ENCODE measurements at regions not wholly inside any gene's neighbourhood (a gene's known extent, or its start where the extent isn't known, plus 50 kb on each side); places are given as distances from the start of the nearest gene placed in this dataset.
A peak's percentile ranks its signal among the peaks of the same experiment; 100 is the strongest.
"Not testable (repeated sequence)": the region's sequence is repeated elsewhere in the genome, so short reads cannot be mapped to it uniquely, and the experiment has no call there.

- POLR2A ChIA-PET; H3K27me3 ChIP-seq (ENCODE audit: control insufficient read depth in 2 of 2, insufficient read depth in 2 of 2, low read length in 2 of 2); H3K27me3 Mint-ChIP-seq; H3K9me3 Mint-ChIP-seq; CTCF ChIA-PET; H3K9me3 ChIP-seq (ENCODE audit: control insufficient read depth in 2 of 3, low read length in 3 of 3); H3K36me3 ChIP-seq (ENCODE audit: control insufficient read depth in 2 of 3, insufficient read depth in 3 of 3, low read length in 3 of 3); DNase-seq; intact Hi-C loops (cut with micrococcal nuclease); H3K4me3 Mint-ChIP-seq; H3K4me3 ChIP-seq (ENCODE audit: low read length): not testable (repeated sequence)
- Mint-ChIP-seq H3K4me1 (peaks cover 0 to 32% (median 4%) of the 10 kb centered on the region in 7 donors), H3K36me3 (peaks cover 0 to 17% (median 0%) of the 10 kb centered on the region in 5 donors), H3K27ac (peak overlapping the region in 1 of 9 donors; percentile 56)
- Histone ChIP-seq H3K4me1 (ENCODE audit: control insufficient read depth in 2 of 2, insufficient read depth in 2 of 2, low read length in 2 of 2) (peaks cover 14 to 18% of the 10 kb centered on the region in 2 donors), H3K27ac (ENCODE audit: low read depth, low read length) (peak overlapping the region; percentile 51)
- ATAC-seq, result peak; percentile 66
Measured at GRCh38 chr2:111424176-111424575, 303.5 kb downstream of the BCL2L11 start.

GRCh38 chr2:111424851-111425309, 304.2 kb downstream of the BCL2L11 start:
- peak overlapping the region; percentile 51 for H3K27ac ChIP-seq (ENCODE audit: low read depth, low read length)
- peak overlapping the region in 5 of 9 donors; percentile 67 to 87 (median 79) for H3K27ac Mint-ChIP-seq

GRCh38 chr2:111425789-111426201, 305.1 kb downstream of the BCL2L11 start:
- ATAC-seq; intact Hi-C loops (cut with micrococcal nuclease); H3K4me3 Mint-ChIP-seq; H3K27ac ChIP-seq (ENCODE audit: low read depth, low read length); H3K9me3 ChIP-seq (ENCODE audit: control insufficient read depth in 2 of 3, low read length in 3 of 3); H3K36me3 ChIP-seq (ENCODE audit: control insufficient read depth in 2 of 3, insufficient read depth in 3 of 3, low read length in 3 of 3); H3K27me3 ChIP-seq (ENCODE audit: control insufficient read depth in 2 of 2, insufficient read depth in 2 of 2, low read length in 2 of 2); CTCF ChIA-PET; H3K27me3 Mint-ChIP-seq; POLR2A ChIA-PET; H3K4me3 ChIP-seq (ENCODE audit: low read length); H3K9me3 Mint-ChIP-seq; DNase-seq: not testable (repeated sequence)
- peaks cover 0 to 29% (median 4%) of the 10 kb centered on the region in 7 donors for H3K4me1 Mint-ChIP-seq
- H3K27ac Mint-ChIP-seq, result peak overlapping the region in 5 of 9 donors; percentile 48 to 81 (median 65)
- H3K36me3 Mint-ChIP-seq, result peaks cover 0 to 16% (median 0%) of the 10 kb centered on the region in 5 donors
- H3K4me1 ChIP-seq (ENCODE audit: control insufficient read depth in 2 of 2, insufficient read depth in 2 of 2, low read length in 2 of 2), result peaks cover 14 to 18% of the 10 kb centered on the region in 2 donors

More at GRCh38 chr2:111424851-111425309, 304.2 kb downstream of the BCL2L11 start:
- DNase-seq (peak in 7 of 9 donors; percentile 20 to 68 (median 30)), ATAC-seq (peak; percentile 86)
- H3K4me3 ChIP-seq (ENCODE audit: low read length); H3K27me3 Mint-ChIP-seq; H3K4me3 Mint-ChIP-seq; H3K9me3 ChIP-seq (ENCODE audit: control insufficient read depth in 2 of 3, low read length in 3 of 3); H3K9me3 Mint-ChIP-seq; intact Hi-C loops (cut with micrococcal nuclease); H3K36me3 ChIP-seq (ENCODE audit: control insufficient read depth in 2 of 3, insufficient read depth in 3 of 3, low read length in 3 of 3); CTCF ChIA-PET; POLR2A ChIA-PET; H3K27me3 ChIP-seq (ENCODE audit: control insufficient read depth in 2 of 2, insufficient read depth in 2 of 2, low read length in 2 of 2): not testable (repeated sequence)
- H3K4me1 Mint-ChIP-seq, result peaks cover 0 to 34% (median 4%) of the 10 kb centered on the region in 7 donors
- H3K4me1 ChIP-seq (ENCODE audit: control insufficient read depth in 2 of 2, insufficient read depth in 2 of 2, low read length in 2 of 2), result peaks cover 14 to 18% of the 10 kb centered on the region in 2 donors
- peaks cover 0 to 19% (median 0%) of the 10 kb centered on the region in 5 donors for H3K36me3 Mint-ChIP-seq

GRCh38 chr2:111427346-111427745, 306.6 kb downstream of the BCL2L11 start:
- H3K36me3 ChIP-seq (ENCODE audit: control insufficient read depth in 2 of 3, insufficient read depth in 3 of 3, low read length in 3 of 3); H3K9me3 ChIP-seq (ENCODE audit: control insufficient read depth in 2 of 3, low read length in 3 of 3); H3K27me3 ChIP-seq (ENCODE audit: control insufficient read depth in 2 of 2, insufficient read depth in 2 of 2, low read length in 2 of 2); H3K27me3 Mint-ChIP-seq; DNase-seq; H3K9me3 Mint-ChIP-seq; H3K4me3 ChIP-seq (ENCODE audit: low read length); H3K4me3 Mint-ChIP-seq; intact Hi-C loops (cut with micrococcal nuclease); ATAC-seq; H3K27ac ChIP-seq (ENCODE audit: low read depth, low read length); CTCF ChIA-PET; POLR2A ChIA-PET: not testable (repeated sequence)
- Mint-ChIP-seq H3K27ac (peak overlapping the region in 4 of 9 donors; percentile 43 to 73 (median 68)), H3K4me1 (peaks cover 0 to 31% (median 6%) of the 10 kb centered on the region in 7 donors), H3K36me3 (peaks cover 0 to 17% (median 0%) of the 10 kb centered on the region in 5 donors)
- H3K4me1 ChIP-seq (ENCODE audit: control insufficient read depth in 2 of 2, insufficient read depth in 2 of 2, low read length in 2 of 2), result peaks cover 14 to 18% of the 10 kb centered on the region in 2 donors

GRCh38 chr2:111428915-111429314, 308.2 kb downstream of the BCL2L11 start:
- H3K4me3 ChIP-seq (ENCODE audit: low read length); POLR2A ChIA-PET; H3K27ac ChIP-seq (ENCODE audit: low read depth, low read length); H3K27me3 ChIP-seq (ENCODE audit: control insufficient read depth in 2 of 2, insufficient read depth in 2 of 2, low read length in 2 of 2); DNase-seq; ATAC-seq; H3K27me3 Mint-ChIP-seq; intact Hi-C loops (cut with micrococcal nuclease); CTCF ChIA-PET; H3K9me3 Mint-ChIP-seq; H3K36me3 ChIP-seq (ENCODE audit: control insufficient read depth in 2 of 3, insufficient read depth in 3 of 3, low read length in 3 of 3); H3K9me3 ChIP-seq (ENCODE audit: control insufficient read depth in 2 of 3, low read length in 3 of 3): not testable (repeated sequence)
- H3K4me1 ChIP-seq (ENCODE audit: control insufficient read depth in 2 of 2, insufficient read depth in 2 of 2, low read length in 2 of 2), result peaks cover 14 to 18% of the 10 kb centered on the region in 2 donors
- Mint-ChIP-seq H3K4me1 (peaks cover 0 to 40% (median 10%) of the 10 kb centered on the region in 7 donors), H3K27ac (peak overlapping the region in 2 of 9 donors; percentile 16 to 58), H3K4me3 (peak overlapping the region in 1 of 10 donors; percentile 12), H3K36me3 (peaks cover 0 to 21% (median 0%) of the 10 kb centered on the region in 5 donors)

- peaks cover 14 to 18% of the 10 kb centered on the region in 2 donors for H3K4me1 ChIP-seq (ENCODE audit: control insufficient read depth in 2 of 2, insufficient read depth in 2 of 2, low read length in 2 of 2)
- H3K27me3 Mint-ChIP-seq; H3K4me3 ChIP-seq (ENCODE audit: low read length); CTCF ChIA-PET; H3K9me3 Mint-ChIP-seq; H3K27me3 ChIP-seq (ENCODE audit: control insufficient read depth in 2 of 2, insufficient read depth in 2 of 2, low read length in 2 of 2); DNase-seq; POLR2A ChIA-PET; H3K4me3 Mint-ChIP-seq; intact Hi-C loops (cut with micrococcal nuclease); H3K9me3 ChIP-seq (ENCODE audit: control insufficient read depth in 2 of 3, low read length in 3 of 3); H3K36me3 ChIP-seq (ENCODE audit: control insufficient read depth in 2 of 3, insufficient read depth in 3 of 3, low read length in 3 of 3); H3K27ac ChIP-seq (ENCODE audit: low read depth, low read length): not testable (repeated sequence)
- H3K36me3 Mint-ChIP-seq, result peaks cover 0 to 21% (median 0%) of the 10 kb centered on the region in 5 donors
- peaks cover 0 to 41% (median 10%) of the 10 kb centered on the region in 7 donors for H3K4me1 Mint-ChIP-seq
- H3K27ac Mint-ChIP-seq, result peak overlapping the region in 2 of 9 donors; percentile 16 to 52
- ATAC-seq, result peak; percentile 10
Measured at GRCh38 chr2:111429353-111429752, 308.6 kb downstream of the BCL2L11 start.
